ENCODE measurements at regions not wholly inside any gene's neighbourhood (a gene's known extent, or its start where the extent isn't known, plus 50 kb on each side); places are given as distances from the start of the nearest gene placed in this dataset.

GRCh38 chr20:7741866-7742265 lies 198.4 kb downstream of the HAO1 start:
- Mint-ChIP-seq H3K27ac (no peak overlapping the region), H3K9me3 (peaks cover 4% of the 10 kb centered on the region), H3K4me3 (no peak overlapping the region), H3K27me3 (ENCODE audit: insufficient read depth) (no peaks in the 10 kb centered on the region), H3K4me1 (no peaks in the 10 kb centered on the region), H3K36me3 (ENCODE audit: low read depth) (no peaks in the 10 kb centered on the region)
- H3K36me3 ChIP-seq (ENCODE audit: control insufficient read depth, insufficient read depth, low read length), result no peaks in the 10 kb centered on the region
- H3K4me1 ChIP-seq (ENCODE audit: control insufficient read depth, insufficient read depth, low read length), result no peaks in the 10 kb centered on the region
- no peaks in the 10 kb centered on the region for H3K9me3 ChIP-seq (ENCODE audit: control insufficient read depth, low read length)
- no peak overlapping the region for H3K27ac ChIP-seq (ENCODE audit: low read depth, low read length)
- 88% methylated on average over 1 to 2 of the region's 2 CpGs for WGBS, 2 experiments (ENCODE audit: insufficient coverage in 1 of 2, insufficient read length in 1 of 2)
- TF ChIP-seq CTCF (conservative IDR thresholded peaks at IDR 0.05), result no peak
- no peak overlapping the region for H3K9ac ChIP-seq (ENCODE audit: extremely low read depth, low read length, poor library complexity, severe bottlenecking)
- no peaks in the 10 kb centered on the region for H3K27me3 ChIP-seq (ENCODE audit: control insufficient read depth, insufficient read depth, low read length, poor library complexity, severe bottlenecking)
- H3K4me3 ChIP-seq (ENCODE audit: low read length), result no peak overlapping the region
- no peak for DNase-seq

GRCh38 chr20:7742479-7742878 lies 197.8 kb downstream of the HAO1 start:
- H3K36me3 ChIP-seq (ENCODE audit: control insufficient read depth, insufficient read depth, low read length), result no peaks in the 10 kb centered on the region
- no peak for TF ChIP-seq CTCF (conservative IDR thresholded peaks at IDR 0.05)

GRCh38 chr20:7744411-7744810 lies 195.8 kb downstream of the HAO1 start:
- Mint-ChIP-seq H3K4me1 (no peaks in the 10 kb centered on the region), H3K4me3 (no peak overlapping the region), H3K9me3 (peaks cover 4% of the 10 kb centered on the region), H3K27ac (no peak overlapping the region), H3K27me3 (ENCODE audit: insufficient read depth) (no peaks in the 10 kb centered on the region), H3K36me3 (ENCODE audit: low read depth) (no peaks in the 10 kb centered on the region)
- H3K4me3 ChIP-seq (ENCODE audit: low read length), result no peak overlapping the region
- 90 to 100% methylated on average over 1 of the region's 1 CpG for WGBS, 2 experiments (ENCODE audit: insufficient coverage in 1 of 2, insufficient read length in 1 of 2)
- no peak overlapping the region for H3K27ac ChIP-seq (ENCODE audit: low read depth, low read length)
- no peaks in the 10 kb centered on the region for H3K36me3 ChIP-seq (ENCODE audit: control insufficient read depth, insufficient read depth, low read length)
- no peaks in the 10 kb centered on the region for H3K9me3 ChIP-seq (ENCODE audit: control insufficient read depth, low read length)
- no peak for DNase-seq
- H3K9ac ChIP-seq (ENCODE audit: extremely low read depth, low read length, poor library complexity, severe bottlenecking), result no peak overlapping the region
- no peaks in the 10 kb centered on the region for H3K27me3 ChIP-seq (ENCODE audit: control insufficient read depth, insufficient read depth, low read length, poor library complexity, severe bottlenecking)
- H3K4me1 ChIP-seq (ENCODE audit: control insufficient read depth, insufficient read depth, low read length), result no peaks in the 10 kb centered on the region
- no peak for TF ChIP-seq CTCF (conservative IDR thresholded peaks at IDR 0.05)

More at GRCh38 chr20:7742479-7742878, 197.8 kb downstream of the HAO1 start:
- Histone ChIP-seq H3K4me3 (ENCODE audit: low read length) (no peak overlapping the region), H3K9me3 (ENCODE audit: control insufficient read depth, low read length) (no peaks in the 10 kb centered on the region), H3K27ac (ENCODE audit: low read depth, low read length) (no peak overlapping the region), H3K27me3 (ENCODE audit: control insufficient read depth, insufficient read depth, low read length, poor library complexity, severe bottlenecking) (no peaks in the 10 kb centered on the region), H3K4me1 (ENCODE audit: control insufficient read depth, insufficient read depth, low read length) (no peaks in the 10 kb centered on the region), H3K9ac (ENCODE audit: extremely low read depth, low read length, poor library complexity, severe bottlenecking) (no peak overlapping the region)
- WGBS, 2 experiments (ENCODE audit: insufficient coverage in 1 of 2, insufficient read length in 1 of 2), result 96% methylated on average over 2 of the region's 2 CpGs; no CpG with 5 or more reads in 1 of the 2 experiments
- Mint-ChIP-seq H3K4me1 (no peaks in the 10 kb centered on the region), H3K27me3 (ENCODE audit: insufficient read depth) (no peaks in the 10 kb centered on the region), H3K36me3 (ENCODE audit: low read depth) (no peaks in the 10 kb centered on the region), H3K27ac (no peak overlapping the region), H3K9me3 (peaks cover 4% of the 10 kb centered on the region), H3K4me3 (no peak overlapping the region)
- DNase-seq, result no peak

Measured in endodermal cell (in vitro differentiated cells).